Retinal pigment epithelial cell (primary cell): ENCODE measurements at regions not wholly inside any gene's neighbourhood (a gene's known extent, or its start where the extent isn't known, plus 50 kb on each side); places are given as distances from the start of the nearest gene placed in this dataset.

Source experiments
- DNase-seq: peaks from one replicate; pipeline ENCODE4 v3.0.0-alpha.2; 2010; ENCODE audit warnings: low read depth
- H3K4me3 ChIP-seq: 2 replicates; pipeline ENCODE4 v1.5.1; 2011; ENCODE audit warnings: mild to moderate bottlenecking, low read length, control low read depth, moderate library complexity
- CTCF ChIP-seq: conservative IDR thresholded peaks from 2 replicates; pipeline ENCODE4 v1.5.1; 2011; ENCODE audit warnings: low read depth, low read length, control low read depth, inconsistent platforms

DNA sequence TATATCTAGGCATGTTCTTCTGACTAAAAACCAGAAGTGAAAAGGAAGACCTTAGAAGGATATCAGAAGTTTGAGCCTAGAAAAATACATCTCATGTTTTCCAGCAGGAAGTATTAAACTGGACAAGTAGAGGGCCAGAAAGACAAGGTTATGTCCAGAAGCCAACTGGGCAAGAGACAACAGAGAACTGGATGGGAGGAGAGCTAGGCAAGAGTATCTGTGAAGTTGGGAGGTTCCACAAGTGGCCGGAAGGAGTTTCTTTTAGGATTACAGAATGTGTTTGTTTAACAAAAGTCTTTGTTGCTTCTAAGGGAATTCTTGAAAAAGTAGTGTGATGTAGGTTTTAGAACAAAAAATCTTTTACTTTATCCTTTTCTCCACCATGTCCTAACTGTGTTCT is 86.4 kb downstream of the CYP26A1 start:
- no peak for TF ChIP-seq CTCF
- DNase-seq, result no peak
- no peak overlapping the region for H3K4me3 ChIP-seq

DNA sequence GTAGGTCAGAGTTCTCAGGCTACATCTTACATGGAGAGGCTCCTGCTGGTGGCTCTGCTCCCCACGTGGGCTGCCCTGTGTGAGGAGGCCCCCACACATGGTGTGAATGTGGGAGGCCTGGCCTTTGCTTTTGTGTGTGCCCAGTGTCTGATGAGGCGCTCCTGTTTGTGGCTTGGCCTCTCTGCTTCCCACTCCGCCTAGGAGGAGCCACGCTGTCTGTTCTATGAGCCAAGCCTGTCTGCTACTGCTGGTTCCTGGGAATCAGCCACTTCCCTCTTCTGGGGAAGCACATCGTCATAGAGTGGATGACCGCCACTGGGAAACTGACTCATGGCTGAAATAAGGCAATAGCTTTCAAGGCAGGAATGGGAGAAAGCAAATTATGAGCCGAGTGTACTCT is 87.1 kb downstream of the CYP26A1 start:
- TF ChIP-seq CTCF, result no peak
- no peak overlapping the region for H3K4me3 ChIP-seq
- DNase-seq, result no peak

DNA sequence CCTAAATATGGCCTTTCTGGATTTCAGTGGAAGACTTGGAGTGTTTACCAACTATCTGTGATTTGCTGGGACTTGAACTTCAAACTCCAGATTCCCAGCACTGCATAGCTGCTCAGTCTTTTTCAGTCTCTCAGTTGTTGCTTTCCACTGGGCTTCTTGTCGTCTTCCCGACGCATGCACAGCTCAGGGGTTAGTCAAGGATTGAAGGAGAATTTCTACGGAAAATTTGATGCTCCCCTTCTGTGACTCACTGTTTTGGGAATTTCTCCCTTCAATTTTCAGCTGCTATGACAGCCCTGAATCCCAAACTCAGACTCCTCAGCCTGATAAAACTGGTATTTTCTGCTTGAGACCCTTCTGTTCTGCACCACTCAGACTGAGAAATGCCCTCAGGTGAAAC is 91.7 kb downstream of the CYP26A1 start:
- H3K4me3 ChIP-seq, result no peak overlapping the region
- no peak for TF ChIP-seq CTCF
- no peak for DNase-seq

DNA sequence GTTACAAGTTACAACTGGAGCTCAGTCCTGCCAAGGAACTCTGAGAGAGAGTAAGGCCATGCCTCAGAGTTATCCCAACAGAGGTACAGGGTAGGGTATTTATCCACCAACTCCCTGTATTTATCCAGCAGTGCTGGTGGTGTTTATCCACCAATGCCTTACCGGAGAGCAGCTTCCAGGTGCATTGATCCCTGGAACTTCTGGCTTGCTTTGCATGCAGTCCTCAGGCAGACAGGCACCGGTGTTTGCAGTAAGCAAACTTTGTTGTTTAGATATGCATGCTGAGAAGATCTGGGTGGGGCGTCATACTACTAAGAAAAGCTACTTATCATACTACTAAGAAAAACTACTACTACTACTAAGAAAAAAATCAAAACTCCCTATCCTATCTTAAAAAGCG is 92.4 kb downstream of the CYP26A1 start:
- DNase-seq, result no peak
- TF ChIP-seq CTCF, result no peak
- no peak overlapping the region for H3K4me3 ChIP-seq

GRCh38 chr10:93171837-93172236 is 98.1 kb downstream of the CYP26A1 start:
- TF ChIP-seq CTCF, result no peak
- no peak overlapping the region for H3K4me3 ChIP-seq
- no peak for DNase-seq

DNA sequence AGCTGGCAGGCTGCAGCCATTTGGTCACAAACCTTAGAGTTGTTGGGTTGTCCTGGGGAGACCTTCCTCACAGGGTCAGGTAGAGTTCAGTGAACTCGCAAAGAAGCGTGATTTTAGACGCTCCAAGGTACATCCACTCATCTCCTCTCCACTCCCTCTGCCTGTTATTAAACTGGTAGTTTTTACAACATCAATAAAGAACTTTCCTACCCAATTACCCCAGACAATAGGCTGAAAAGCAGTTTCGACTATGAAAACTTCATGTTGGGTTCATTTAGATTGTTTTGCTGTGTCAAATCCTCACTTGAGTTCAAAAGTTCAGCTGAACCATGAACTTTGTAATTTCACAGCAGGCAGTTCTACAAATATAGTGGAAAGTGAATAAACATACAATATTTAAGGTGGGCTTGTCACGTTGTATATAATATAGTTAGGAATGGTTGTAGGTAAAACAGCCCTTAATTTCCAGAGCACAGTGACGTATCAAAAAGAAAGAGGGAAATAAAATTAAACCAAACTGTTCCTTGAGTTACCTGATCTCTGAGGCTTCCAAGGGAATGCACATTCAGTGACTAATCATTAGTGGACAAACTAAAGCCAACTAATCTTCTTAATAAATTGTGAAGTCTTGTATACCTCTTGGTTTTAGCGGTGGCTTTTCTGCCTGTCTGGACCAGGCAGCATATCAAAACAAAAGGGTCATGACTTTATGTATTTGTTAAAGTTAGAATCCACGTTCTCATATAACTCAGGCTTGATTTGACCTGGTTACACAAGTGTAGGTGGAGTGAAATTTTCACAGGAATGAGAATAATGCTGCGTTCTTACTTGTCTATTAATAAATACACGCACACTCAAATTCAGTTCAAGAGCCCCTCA is 100.5 kb downstream of the CYP26A1 start:
- TF ChIP-seq CTCF, result no peak
- peak overlapping the region; percentile 4 for H3K4me3 ChIP-seq
- peak; percentile 83 for DNase-seq

DNA sequence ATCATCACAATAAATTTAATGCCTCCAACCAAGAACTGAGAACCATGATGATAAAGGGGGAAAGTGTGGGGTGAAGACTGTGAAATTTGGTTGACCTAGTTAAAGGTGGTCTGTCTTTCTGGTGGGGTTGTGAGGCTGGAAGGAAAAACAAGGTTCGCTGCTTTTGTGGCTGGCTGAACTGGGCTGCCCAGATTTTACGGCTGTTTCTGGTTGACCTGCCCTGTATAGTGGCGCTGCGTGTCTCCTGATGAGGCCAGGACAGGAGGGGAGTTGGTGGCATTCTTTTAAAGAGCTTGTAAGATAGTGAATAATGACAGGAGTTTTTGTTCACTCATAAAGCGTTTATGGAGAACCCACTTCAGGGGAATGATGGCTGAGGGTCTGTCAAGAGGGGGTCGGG is 101.8 kb downstream of the CYP26A1 start:
- TF ChIP-seq CTCF, result no peak

More for the DNA sequence above, 101.8 kb downstream of the CYP26A1 start:
- no peak for DNase-seq
- no peak overlapping the region for H3K4me3 ChIP-seq
